NCI-H1436 treated with DMSO at 0.1 percent for 48 hours (cell line): ENCODE measurements at regions not wholly inside any gene's neighbourhood (a gene's known extent, or its start where the extent isn't known, plus 50 kb on each side); places are given as distances from the start of the nearest gene placed in this dataset.

Source experiments
- DNase-seq: peaks from one replicate; lab custom pipeline; 2025; lab: John Stamatoyannopoulos, UW

- DNase-seq, result no peak
These were observed 305.6 kb downstream of the PTEN start for GRCh38 chr10:88169037-88169319.

DNA sequence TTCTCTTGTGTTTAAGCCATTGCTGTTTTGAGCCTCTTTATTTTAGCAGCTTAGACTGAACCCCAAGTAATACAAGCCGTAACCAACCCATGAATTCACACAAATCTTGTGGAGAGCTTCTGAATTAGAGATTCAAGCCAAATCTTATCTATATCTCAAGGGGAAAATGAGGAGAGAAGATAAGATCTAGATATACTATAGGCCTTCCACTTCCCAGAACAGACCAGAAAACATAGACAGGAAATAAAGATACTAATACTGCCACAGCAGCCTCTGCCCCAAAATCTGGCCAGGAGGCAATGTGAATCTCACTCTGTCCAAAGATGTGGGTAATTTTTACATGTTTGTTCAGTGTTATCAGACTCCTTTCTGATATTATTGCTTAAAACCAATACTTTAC, 307.2 kb downstream of the PTEN start:
- DNase-seq, result no peak

GRCh38 chr10:88172159-88172558, 308.7 kb downstream of the PTEN start:
- no peak for DNase-seq

DNA sequence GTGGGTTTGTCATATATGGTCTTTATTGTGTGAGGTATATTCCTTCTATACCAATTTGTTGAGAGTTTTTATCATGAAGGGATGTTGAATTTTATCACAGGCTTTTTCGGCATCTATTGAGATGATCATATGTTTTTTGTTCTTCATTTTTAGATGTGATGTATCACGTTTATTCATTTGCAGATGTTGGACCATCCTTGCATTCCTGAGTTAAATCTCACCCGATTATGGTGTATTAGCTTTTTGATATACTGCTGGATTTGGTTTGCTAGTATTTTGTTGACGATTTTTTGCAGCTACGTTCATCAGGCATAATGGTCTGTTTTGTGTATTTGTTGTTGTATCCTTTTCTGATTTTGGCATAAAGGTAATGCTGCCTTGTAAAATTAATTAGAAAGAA, 311.0 kb downstream of the PTEN start:
- no peak for DNase-seq

DNA sequence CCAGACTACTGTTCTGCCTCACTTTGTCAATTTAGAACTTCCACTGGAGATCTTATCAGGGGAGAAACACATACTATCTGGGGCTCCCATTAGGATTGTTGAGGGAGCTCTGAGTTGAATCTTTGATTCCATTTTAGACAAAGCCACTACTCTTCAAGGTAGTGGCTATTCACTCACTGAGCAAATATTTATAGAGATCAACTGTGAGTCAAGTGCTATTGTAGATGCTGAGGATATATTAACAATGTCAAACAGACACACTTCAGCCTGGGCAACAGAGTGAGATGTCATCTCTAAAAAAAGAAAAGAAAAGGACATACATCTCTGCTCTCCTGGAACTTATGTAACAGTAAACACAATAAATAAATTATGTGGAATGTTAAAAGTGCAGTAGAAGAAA, 315.3 kb downstream of the PTEN start:
- DNase-seq, result no peak

GRCh38 chr10:88179831-88180230, 316.4 kb downstream of the PTEN start:
- no peak for DNase-seq

DNA sequence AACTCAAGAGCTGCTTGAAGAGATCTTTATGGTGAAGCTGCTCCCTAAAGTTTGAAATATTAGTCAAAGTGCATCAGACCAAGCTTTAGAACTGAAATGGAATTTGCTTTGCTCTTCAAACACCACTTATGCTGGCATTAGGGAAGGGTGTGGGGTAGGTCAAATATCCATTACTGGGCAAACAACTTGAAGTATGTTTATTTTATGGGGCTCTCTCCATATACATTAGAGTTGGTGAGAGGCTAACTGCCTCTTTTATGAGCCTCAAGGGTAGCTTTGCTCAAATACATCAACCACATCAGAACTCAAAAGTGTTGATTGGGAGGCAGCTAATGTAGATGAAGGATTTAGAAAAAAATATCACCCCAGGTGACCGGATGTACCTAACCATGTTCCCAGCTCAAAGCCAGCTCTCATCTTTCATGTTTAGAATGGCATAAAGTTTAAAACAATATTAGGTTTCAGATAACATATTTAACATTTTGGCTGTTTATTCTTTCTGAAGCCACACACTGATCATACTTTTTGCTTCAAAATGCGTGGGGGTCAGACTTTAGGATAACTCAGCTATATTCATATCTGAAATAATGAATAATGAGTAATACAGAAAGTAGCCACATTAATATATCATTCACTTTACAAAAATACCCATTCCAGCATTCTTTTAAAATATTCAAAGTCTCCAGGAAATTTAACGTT, 318.6 kb downstream of the PTEN start:
- peak; percentile 88 for DNase-seq

- DNase-seq, result no peak
These were observed 319.1 kb downstream of the PTEN start for GRCh38 chr10:88182601-88182930.

- DNase-seq, result no peak
These were observed 321.3 kb downstream of the PTEN start for GRCh38 chr10:88184543-88185297.

DNA sequence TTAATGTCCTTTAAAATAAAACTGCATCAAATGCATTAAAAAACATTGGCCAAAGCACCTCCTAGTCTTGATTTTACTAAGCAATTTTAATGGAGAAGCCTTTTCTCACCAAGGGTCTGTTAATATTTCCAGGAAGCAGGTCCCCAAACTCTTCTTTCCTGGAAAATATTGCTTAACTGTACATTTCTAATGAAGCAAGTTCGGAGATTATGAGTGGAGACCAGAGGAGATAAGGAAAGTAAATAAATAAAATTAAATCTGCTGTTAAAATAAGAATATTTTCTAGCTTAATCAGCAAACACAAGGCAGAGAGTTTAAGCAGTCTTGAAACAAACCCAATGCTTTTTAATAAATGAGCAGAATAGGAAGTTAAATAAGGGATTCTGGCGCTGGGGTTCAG, 322.4 kb downstream of the PTEN start:
- DNase-seq, result no peak

DNA sequence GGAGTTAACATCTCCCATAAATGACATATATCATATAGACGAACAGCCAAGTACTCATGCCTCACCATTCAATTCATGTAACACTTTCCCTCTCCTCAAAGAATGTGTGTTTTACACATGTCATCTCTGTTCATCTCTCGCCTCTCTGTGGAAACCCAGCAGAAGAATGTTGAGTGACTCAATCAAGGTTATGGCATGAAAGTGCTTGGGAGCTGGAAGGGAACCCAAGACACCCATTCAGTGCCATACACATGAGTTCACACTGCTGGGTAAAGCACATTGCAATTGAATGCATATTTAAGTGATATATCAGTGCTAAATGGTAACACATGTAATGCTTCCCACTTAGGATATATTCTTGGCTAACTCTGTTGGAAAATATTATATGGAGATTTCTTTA, 322.9 kb downstream of the PTEN start:
- DNase-seq, result no peak

DNA sequence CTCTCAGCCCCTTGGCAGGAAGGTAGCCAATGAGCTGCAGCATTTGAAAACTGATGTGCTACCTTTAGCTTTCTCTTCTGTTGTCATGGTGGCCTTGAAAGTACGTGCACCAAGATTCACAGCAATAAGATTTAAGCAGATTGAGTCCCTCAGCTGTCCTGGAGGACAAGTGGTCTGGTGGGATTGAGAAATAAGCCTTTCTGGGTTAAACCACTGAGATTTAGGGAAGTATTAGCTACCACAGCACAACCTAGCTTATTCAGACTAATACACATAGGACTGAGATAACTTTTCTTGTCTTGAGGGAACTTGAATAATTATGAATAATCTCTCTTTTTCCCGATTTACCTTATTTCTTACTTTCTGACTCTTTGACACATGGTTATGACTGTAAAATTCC, 324.0 kb downstream of the PTEN start:
- DNase-seq, result no peak

GRCh38 chr10:88190123-88190522, 326.7 kb downstream of the PTEN start:
- no peak for DNase-seq

- no peak for DNase-seq
These were observed 327.3 kb downstream of the PTEN start for GRCh38 chr10:88190540-88191235.

DNA sequence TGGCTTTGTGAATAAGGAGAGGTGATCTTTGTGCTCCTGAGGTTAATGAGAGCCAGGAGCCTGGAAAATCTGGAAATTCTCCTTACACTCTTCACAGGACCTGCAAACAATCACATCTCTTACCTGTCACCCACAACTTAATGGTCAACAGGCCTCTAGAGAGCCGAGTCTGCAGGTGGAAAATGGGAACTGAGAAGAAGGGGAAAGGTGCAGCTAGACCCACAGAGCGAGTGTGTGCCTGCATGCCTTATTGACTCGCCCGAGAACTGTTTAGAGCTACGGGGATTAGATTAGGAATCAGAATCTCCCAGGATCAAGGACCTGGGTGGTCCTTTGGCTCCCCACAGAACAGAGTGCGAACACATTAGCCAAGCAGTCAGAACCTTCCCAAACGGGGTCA, 329.6 kb downstream of the PTEN start:
- no peak for DNase-seq

- no peak for DNase-seq
These were observed 330.8 kb downstream of the PTEN start for GRCh38 chr10:88194041-88194887.

DNA sequence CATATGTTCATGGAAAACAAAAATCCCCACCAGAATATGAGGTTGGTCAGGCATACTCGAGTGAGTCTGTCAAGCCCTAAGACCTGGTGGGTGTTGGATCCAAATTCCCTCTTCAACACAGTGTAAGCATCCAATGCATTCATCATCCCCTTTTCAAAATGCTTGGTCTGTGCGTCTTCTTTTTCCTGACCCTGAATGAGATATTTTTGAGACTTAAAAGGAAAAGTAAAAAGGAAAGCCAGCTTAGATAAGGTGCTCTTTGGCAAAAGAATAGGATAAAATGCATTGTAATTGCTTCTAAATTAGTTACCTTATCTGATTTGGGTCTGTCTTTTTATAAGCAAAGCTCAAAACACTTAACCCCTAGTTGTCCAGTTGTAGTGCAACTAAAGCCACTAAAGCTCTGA, 331.5 kb downstream of the PTEN start:
- DNase-seq, result no peak

DNA sequence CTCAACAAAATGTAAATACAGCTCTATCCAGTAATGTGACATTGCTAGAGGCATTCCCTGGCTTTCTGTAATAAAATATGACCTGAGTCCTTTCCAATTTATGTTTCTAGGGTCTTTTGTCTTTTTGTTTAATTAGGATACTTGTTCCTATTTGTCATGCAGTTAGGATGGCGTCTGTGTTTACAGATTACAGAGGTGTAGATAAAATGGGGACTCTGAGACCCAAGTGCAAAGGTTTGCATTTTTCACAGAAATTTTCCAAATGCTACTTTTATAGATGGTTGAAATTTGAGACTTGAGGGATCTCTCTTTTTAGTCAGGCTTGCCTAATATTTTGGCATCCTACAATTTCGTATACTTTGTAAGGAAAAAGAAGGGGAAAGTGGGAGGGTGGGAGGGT, 332.4 kb downstream of the PTEN start:
- no peak for DNase-seq

- DNase-seq, result no peak
These were observed 332.9 kb downstream of the PTEN start for GRCh38 chr10:88196291-88196690.

DNA sequence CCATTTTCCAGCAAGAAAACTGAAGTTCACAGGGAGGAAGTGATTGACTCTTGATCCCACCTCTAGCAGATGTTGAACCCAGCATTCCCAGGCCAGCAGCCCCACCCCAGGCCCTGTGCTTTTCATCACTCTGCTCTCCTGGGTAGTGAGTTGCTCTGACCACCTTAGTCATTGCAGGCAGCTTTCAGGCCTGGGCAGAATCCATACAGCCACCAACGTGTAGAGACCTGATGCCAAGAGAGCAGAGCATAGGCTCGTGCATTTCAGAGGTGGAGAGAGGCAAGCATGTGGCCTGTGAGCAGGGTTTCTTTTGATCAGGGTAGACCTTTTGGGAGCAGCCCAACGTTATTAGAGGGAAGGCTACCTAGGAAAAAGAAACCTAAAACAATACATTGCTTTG, 334.6 kb downstream of the PTEN start:
- DNase-seq, result no peak

DNA sequence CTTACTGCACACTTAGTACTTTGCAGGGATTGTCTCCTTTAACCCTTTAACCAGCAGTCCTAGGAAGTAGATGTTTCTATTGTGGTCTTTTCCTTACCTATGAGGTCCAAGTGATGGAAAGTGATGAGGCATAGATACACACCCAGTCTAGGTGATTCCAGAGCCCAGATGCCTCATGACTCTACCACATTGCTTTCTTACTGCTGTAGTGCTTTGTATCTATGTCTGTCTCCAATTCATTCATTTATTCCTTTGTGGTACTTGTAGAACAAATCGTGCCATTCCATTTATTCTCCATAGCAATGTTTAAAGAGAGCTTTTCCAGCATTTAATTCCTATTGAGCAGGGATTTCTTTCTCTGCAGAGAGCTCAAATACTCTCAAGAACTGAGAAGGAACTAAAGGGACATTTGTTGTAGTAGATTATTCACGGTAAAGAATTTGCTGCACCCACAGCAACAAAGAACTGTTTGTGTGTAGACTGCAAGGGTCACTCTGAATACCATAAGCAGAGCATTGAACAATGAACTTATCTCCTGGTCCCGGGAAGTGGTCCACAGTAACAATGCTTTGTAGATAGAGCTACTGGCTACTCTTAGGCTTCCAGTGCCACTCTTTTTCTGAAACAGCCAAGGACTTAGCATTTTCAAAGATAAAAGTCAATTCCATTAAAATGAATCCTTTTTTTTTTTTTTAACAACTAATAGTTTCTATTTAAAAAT, 337.0 kb downstream of the PTEN start:
- DNase-seq, result no peak

DNA sequence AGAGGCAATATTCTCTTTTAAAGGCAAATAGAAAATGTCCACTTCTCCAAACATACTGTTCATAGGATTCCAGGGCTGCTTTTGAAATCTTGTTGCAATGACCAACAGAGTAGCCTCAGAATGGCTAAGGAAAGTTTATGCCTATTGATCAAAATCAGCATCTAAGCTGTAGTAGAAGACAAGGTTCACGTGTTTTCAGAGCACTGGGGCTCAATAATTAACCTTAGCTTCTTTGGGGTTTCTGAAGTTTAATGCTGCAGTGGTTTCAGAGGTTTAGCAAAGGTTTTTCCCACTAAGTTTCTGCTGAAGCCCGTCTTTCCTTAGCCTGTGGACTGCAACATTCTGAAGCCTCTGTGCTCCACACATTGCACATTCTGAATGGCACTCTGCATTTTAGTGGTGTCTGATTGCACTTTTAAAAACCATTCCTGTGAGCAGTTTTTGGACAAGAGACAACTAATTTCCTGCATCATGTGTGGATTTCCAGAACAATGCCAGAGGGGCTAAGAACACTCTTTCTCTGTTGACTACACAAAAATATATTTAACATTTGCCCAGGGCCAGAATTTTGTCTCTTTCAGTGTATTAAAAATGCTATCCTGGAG, 342.5 kb downstream of the PTEN start:
- no peak for DNase-seq
